GM12878 (cell line): ENCODE measurements at regions not wholly inside any gene's neighbourhood (a gene's known extent, or its start where the extent isn't known, plus 50 kb on each side); places are given as distances from the start of the nearest gene placed in this dataset.

Experiments used
- CHD1 ChIP-seq: IDR thresholded peaks from 2 replicates; pipeline ENCODE4 v1.6.1; 2012; ENCODE audit warnings: low read depth, low read length, improper control_type of control experiment
- CTCF ChIP-seq, 3 experiments: IDR thresholded peaks in 2 of 3; conservative IDR thresholded peaks in 1 of 3; 2 replicates each; pipeline ENCODE4 v1.5.1; 2011; ENCODE audit warnings: low read depth in 3 of 3, low read length in 3 of 3, mild to moderate bottlenecking in 3 of 3, control low read depth in 2 of 3, moderate library complexity in 2 of 3, inconsistent platforms in 1 of 3, mixed read lengths in 1 of 3; ENCODE audit not compliant: control insufficient read depth in 2 of 3, insufficient read depth in 1 of 3; ENCODE audit errors: extremely low read depth in 1 of 3
- EP300 ChIP-seq, 2 experiments: fragments of 150-350 bp in 1 of 2; IDR thresholded peaks; 2 replicates each; pipeline ENCODE4 v1.6.1; 2011 to 2012; ENCODE audit warnings: low read depth in 2 of 2, low read length in 2 of 2, borderline replicate concordance in 1 of 2, improper control_type of control experiment in 1 of 2, inconsistent platforms in 1 of 2; ENCODE audit not compliant: control insufficient read depth in 1 of 2
- EZH2 ChIP-seq: IDR thresholded peaks from 2 replicates; pipeline ENCODE4 v1.6.1; 2012; ENCODE audit warnings: low read depth, mild to moderate bottlenecking, control low read depth, inconsistent platforms, low read length, borderline replicate concordance; ENCODE audit not compliant: control insufficient read depth
- HDGF ChIP-seq: fragments of 450-650 bp; IDR thresholded peaks from 2 replicates; pipeline ENCODE4 v1.6.1; 2016; ENCODE audit warnings: antibody characterized with exemption
- MAX ChIP-seq: IDR thresholded peaks from 2 replicates; pipeline ENCODE4 v1.6.1; 2012; ENCODE audit warnings: low read depth, low read length, improper control_type of control experiment
- POLR2A ChIP-seq: IDR thresholded peaks from 2 replicates; pipeline ENCODE4 v1.6.1; 2011; ENCODE audit warnings: low read depth, mild to moderate bottlenecking, low read length
- RAD21 ChIP-seq: IDR thresholded peaks from 2 replicates; pipeline ENCODE4 v1.6.1; 2011; ENCODE audit warnings: mild to moderate bottlenecking, low read depth, low read length, moderate library complexity; ENCODE audit not compliant: insufficient read depth
- SMAD5 ChIP-seq: IDR thresholded peaks from 2 replicates; pipeline ENCODE4 v1.6.1; 2016; ENCODE audit warnings: antibody characterized with exemption, low read depth
- YY1 ChIP-seq: IDR thresholded peaks from 2 replicates; pipeline ENCODE4 v1.6.1; 2011; ENCODE audit warnings: low read depth, mild to moderate bottlenecking, low read length
- ZNF24 ChIP-seq: fragments of 450-650 bp; IDR thresholded peaks from 2 replicates; pipeline ENCODE4 v1.6.1; 2017; ENCODE audit warnings: antibody characterized with exemption, mild to moderate bottlenecking
- ZNF384 ChIP-seq: IDR thresholded peaks from 2 replicates; pipeline ENCODE4 v1.6.1; 2012; ENCODE audit warnings: low read depth, mild to moderate bottlenecking, low read length, improper control_type of control experiment, borderline replicate concordance
- TF ChIP-seq, protein P1 (sequence below): IDR thresholded peaks from 2 replicates; pipeline ENCODE4 v1.6.1; 2012; ENCODE audit warnings: improper control_type of control experiment, low read depth, low read length; ENCODE audit not compliant: insufficient replicate concordance
- TF ChIP-seq, protein P2 (sequence below): IDR thresholded peaks from 2 replicates; pipeline ENCODE4 v1.6.1; 2011; ENCODE audit warnings: low read depth, low read length, improper control_type of control experiment, borderline replicate concordance

DNA sequence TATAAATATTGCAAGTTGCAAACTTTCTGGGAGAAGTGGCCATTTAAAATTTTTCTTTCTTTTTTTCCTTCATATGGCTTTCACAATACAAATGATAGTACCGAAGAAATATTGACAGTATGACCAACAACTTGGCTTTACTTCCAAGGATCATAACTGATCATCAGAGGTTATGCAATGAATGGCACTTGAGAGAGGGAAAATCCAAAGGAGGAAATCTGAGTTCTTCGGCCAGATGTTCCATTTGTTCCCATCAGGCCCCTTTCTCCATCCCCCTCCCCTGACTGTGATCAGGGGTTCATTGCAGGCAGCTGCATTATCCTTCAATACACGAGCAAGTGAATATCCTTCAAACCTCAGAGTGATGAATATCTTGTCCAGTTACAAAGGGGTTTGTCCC lies 130.0 kb upstream of the UST start:
- TF ChIP-seq MAX = no peak
- TF ChIP-seq, protein P1, sequence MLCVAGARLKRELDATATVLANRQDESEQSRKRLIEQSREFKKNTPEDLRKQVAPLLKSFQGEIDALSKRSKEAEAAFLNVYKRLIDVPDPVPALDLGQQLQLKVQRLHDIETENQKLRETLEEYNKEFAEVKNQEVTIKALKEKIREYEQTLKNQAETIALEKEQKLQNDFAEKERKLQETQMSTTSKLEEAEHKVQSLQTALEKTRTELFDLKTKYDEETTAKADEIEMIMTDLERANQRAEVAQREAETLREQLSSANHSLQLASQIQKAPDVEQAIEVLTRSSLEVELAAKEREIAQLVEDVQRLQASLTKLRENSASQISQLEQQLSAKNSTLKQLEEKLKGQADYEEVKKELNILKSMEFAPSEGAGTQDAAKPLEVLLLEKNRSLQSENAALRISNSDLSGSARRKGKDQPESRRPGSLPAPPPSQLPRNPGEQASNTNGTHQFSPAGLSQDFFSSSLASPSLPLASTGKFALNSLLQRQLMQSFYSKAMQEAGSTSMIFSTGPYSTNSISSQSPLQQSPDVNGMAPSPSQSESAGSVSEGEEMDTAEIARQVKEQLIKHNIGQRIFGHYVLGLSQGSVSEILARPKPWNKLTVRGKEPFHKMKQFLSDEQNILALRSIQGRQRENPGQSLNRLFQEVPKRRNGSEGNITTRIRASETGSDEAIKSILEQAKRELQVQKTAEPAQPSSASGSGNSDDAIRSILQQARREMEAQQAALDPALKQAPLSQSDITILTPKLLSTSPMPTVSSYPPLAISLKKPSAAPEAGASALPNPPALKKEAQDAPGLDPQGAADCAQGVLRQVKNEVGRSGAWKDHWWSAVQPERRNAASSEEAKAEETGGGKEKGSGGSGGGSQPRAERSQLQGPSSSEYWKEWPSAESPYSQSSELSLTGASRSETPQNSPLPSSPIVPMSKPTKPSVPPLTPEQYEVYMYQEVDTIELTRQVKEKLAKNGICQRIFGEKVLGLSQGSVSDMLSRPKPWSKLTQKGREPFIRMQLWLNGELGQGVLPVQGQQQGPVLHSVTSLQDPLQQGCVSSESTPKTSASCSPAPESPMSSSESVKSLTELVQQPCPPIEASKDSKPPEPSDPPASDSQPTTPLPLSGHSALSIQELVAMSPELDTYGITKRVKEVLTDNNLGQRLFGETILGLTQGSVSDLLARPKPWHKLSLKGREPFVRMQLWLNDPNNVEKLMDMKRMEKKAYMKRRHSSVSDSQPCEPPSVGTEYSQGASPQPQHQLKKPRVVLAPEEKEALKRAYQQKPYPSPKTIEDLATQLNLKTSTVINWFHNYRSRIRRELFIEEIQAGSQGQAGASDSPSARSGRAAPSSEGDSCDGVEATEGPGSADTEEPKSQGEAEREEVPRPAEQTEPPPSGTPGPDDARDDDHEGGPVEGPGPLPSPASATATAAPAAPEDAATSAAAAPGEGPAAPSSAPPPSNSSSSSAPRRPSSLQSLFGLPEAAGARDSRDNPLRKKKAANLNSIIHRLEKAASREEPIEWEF = no peak
- TF ChIP-seq HDGF = no peak
- TF ChIP-seq, protein P2, sequence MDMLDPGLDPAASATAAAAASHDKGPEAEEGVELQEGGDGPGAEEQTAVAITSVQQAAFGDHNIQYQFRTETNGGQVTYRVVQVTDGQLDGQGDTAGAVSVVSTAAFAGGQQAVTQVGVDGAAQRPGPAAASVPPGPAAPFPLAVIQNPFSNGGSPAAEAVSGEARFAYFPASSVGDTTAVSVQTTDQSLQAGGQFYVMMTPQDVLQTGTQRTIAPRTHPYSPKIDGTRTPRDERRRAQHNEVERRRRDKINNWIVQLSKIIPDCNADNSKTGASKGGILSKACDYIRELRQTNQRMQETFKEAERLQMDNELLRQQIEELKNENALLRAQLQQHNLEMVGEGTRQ = no peak
- no peak for TF ChIP-seq CTCF (IDR thresholded peaks at IDR 0.05 in 2 of 3, conservative IDR thresholded peaks at IDR 0.05 in 1 of 3; ENCODE audit: control insufficient read depth in 2 of 3, extremely low read depth in 1 of 3, insufficient read depth in 1 of 3, low read depth in 3 of 3, low read length in 3 of 3)
- no peak for TF ChIP-seq ZNF24
- TF ChIP-seq ZNF384 = no peak
- TF ChIP-seq POLR2A = no peak
- TF ChIP-seq RAD21 = no peak
- no peak for TF ChIP-seq EP300 (IDR thresholded peaks at IDR 0.05; ENCODE audit: borderline replicate concordance in 1 of 2, control insufficient read depth in 1 of 2, low read depth in 2 of 2, low read length in 2 of 2)
- no peak for TF ChIP-seq CHD1
- no peak for TF ChIP-seq EZH2
- no peak for TF ChIP-seq YY1
- no peak for TF ChIP-seq SMAD5
